Epithelial cell of esophagus (primary cell): ENCODE measurements at regions not wholly inside any gene's neighbourhood (a gene's known extent, or its start where the extent isn't known, plus 50 kb on each side); places are given as distances from the start of the nearest gene placed in this dataset.

Source experiments
- DNase-seq: peaks from one replicate; pipeline ENCODE4 v3.0.0; 2010; ENCODE audit warnings: low read depth
- H3K4me3 ChIP-seq: 2 replicates; pipeline ENCODE4 v1.5.1; 2011; ENCODE audit warnings: mild to moderate bottlenecking, low read length, control low read depth
- CTCF ChIP-seq: IDR thresholded peaks from 2 replicates; pipeline ENCODE4 v1.5.1; 2011; ENCODE audit warnings: low read depth, mild to moderate bottlenecking, low read length, control low read depth, inconsistent platforms; ENCODE audit not compliant: insufficient read depth; ENCODE audit errors: missing control alignments

DNA sequence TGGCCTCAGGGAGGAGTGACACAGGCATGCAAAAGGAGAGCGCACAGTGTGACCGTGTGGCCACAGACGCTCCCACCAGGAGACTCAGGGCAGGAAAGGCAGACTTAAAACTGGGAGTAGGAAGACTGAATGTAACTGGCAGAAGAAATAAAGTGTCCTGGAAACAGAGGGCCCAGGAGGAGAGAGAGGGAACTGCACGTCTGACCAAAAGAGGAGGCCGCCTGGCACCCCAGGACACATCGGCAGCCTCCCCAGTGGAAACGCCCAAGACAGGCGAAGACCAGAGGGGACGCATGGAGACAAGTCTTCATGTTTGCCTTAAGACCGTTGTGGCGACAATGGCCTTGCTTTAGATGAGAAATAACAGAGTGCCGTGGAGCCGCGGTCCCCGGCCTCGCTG, 163.6 kb upstream of the ALKAL2 start:
- no peak for TF ChIP-seq CTCF
- no peak overlapping the region for H3K4me3 ChIP-seq
- no peak for DNase-seq

- no peak for DNase-seq
- TF ChIP-seq CTCF, result no peak
- H3K4me3 ChIP-seq, result no peak overlapping the region
Observed at GRCh38 chr2:449246-450067, 161.6 kb upstream of the ALKAL2 start.

- H3K4me3 ChIP-seq, result no peak overlapping the region
- TF ChIP-seq CTCF, result no peak
- no peak for DNase-seq
Observed at GRCh38 chr2:447902-448665, 160.2 kb upstream of the ALKAL2 start.

GRCh38 chr2:446963-447530, 159.2 kb upstream of the ALKAL2 start:
- H3K4me3 ChIP-seq, result no peak overlapping the region
- no peak for DNase-seq
- TF ChIP-seq CTCF, result no peak

- no peak overlapping the region for H3K4me3 ChIP-seq
- no peak for DNase-seq
- no peak for TF ChIP-seq CTCF
Observed at GRCh38 chr2:446303-446874, 158.5 kb upstream of the ALKAL2 start.

DNA sequence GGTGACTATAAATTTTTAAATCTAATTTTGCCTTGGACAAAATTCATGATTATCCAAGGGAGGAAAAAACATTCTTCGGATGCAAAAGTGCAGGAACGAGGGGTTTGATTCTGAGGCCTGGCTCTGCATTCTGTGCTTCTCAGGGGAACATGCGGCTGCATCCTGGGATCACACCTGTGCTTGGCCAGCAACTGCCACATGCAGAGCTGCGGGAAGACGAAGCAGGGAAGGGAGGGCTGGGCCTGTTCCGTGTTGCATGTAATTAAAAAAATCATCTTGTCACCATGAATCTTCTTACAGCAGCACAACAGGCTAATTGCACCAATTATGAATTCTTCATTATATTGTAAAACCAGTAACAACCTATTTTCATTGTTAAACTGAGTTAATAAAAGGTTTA, 158.0 kb upstream of the ALKAL2 start:
- TF ChIP-seq CTCF, result no peak
- no peak overlapping the region for H3K4me3 ChIP-seq
- DNase-seq, result no peak
